A673 (cell line): ENCODE measurements at regions not wholly inside any gene's neighbourhood (a gene's known extent, or its start where the extent isn't known, plus 50 kb on each side); places are given as distances from the start of the nearest gene placed in this dataset.

ENCODE experiments used
- BruUV-seq: library from RNA; stranded (reverse); fragments of 400-500 nt; replicated peaks from 2 replicates; lab custom pipeline; 2021; lab: Mats Ljungman, UMichigan
- CTCF ChIA-PET: fragments of 300-600 bp; sonication (Branson Sonifier 250); formaldehyde crosslinking; loops from one replicate; lab custom pipeline; 2022; ENCODE audit warnings: antibody characterized with exemption; lab: Charles Lee
- POLR2A ChIA-PET: fragments of 300-600 bp; sonication (Branson Sonifier 250); formaldehyde crosslinking; loops from one replicate; lab custom pipeline; 2022; ENCODE audit warnings: antibody characterized with exemption; ENCODE audit not compliant: low non-redundant PET; lab: Charles Lee
- DNase-seq: peaks from one replicate; pipeline ENCODE4 v3.0.0-alpha.2; 2015; ENCODE audit warnings: low spot score
- H3K27ac ChIP-seq: fragments of 200-600 bp; sonication (generic); 2 replicates; pipeline ENCODE4 v1.5.1; 2016; ENCODE audit warnings: mixed run types, low read depth, mild to moderate bottlenecking, mixed read lengths, antibody characterized with exemption, low read length; ENCODE audit not compliant: poor library complexity, severe bottlenecking
- H3K27me3 ChIP-seq: fragments of 200-600 bp; sonication (generic); replicated peaks from 2 replicates; pipeline ENCODE4 v1.6.1; 2017; ENCODE audit warnings: mixed run types, low read depth, mild to moderate bottlenecking, mixed read lengths, antibody characterized with exemption, low read length; ENCODE audit not compliant: insufficient read depth, poor library complexity
- H3K36me3 ChIP-seq: fragments of 200-600 bp; sonication (generic); 2 replicates; pipeline ENCODE4 v1.6.1; 2016; ENCODE audit warnings: mixed run types, mild to moderate bottlenecking, mixed read lengths, antibody characterized with exemption, low read length; ENCODE audit not compliant: insufficient read depth, poor library complexity, severe bottlenecking
- H3K4me1 ChIP-seq: fragments of 200-600 bp; sonication (generic); 2 replicates; pipeline ENCODE4 v1.6.1; 2017; ENCODE audit warnings: mixed run types, mild to moderate bottlenecking, mixed read lengths, antibody characterized with exemption, low read length; ENCODE audit not compliant: insufficient read depth, poor library complexity, severe bottlenecking
- H3K4me3 ChIP-seq: fragments of 200-600 bp; sonication (generic); 2 replicates; pipeline ENCODE4 v1.5.1; 2016; ENCODE audit warnings: low read depth, mixed run types, mild to moderate bottlenecking, mixed read lengths, low read length; ENCODE audit not compliant: poor library complexity, severe bottlenecking
- H3K9me3 ChIP-seq: fragments of 200-600 bp; sonication (generic); 2 replicates; pipeline ENCODE4 v1.6.1; 2016; ENCODE audit warnings: mixed run types, low read depth, mild to moderate bottlenecking, mixed read lengths, antibody characterized with exemption, low read length; ENCODE audit not compliant: poor library complexity, severe bottlenecking
- EZH2 ChIP-seq: fragments of 200-600 bp; sonication (generic); IDR thresholded peaks from 2 replicates; pipeline ENCODE4 v1.6.1; 2017; ENCODE audit warnings: borderline replicate concordance, low read depth, mild to moderate bottlenecking, mixed read lengths, antibody characterized with exemption, low read length; ENCODE audit not compliant: poor library complexity, severe bottlenecking
- intact Hi-C: fragments of 100-400 bp; cut with micrococcal nuclease; formaldehyde crosslinking; loops from one replicate; pipeline ENCODE4 v1.10.0; 2022; ENCODE audit not compliant: unreplicated experiment
- TF ChIP-seq, protein P1 (sequence below): fragments of 300-800, 200-600 bp; sonication (generic); conservative IDR thresholded peaks from 2 replicates; pipeline ENCODE4 v1.5.1; 2017; ENCODE audit warnings: low read depth, mild to moderate bottlenecking, antibody characterized with exemption, low read length, moderate library complexity, mixed read lengths

DNA sequence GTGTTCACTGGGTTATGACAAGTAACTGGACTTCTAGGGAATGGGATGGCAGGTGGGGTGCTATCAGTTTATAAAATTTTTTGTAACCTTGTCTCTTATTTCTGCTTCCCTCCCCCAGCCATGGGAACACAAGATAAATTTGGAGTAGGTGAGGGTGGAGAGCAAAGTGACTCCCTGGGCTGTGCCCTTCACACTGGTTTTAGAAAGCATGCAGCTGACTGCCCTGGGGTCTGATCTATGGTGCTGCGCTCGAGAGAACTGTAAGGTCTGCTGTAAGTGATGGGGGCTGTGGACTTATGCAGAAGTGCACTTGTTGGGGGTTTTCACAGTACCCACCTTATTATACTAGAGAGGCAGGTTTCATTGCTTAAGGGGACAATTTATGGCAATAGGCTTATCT, 247.7 kb upstream of the DMRT1 start:
- H3K4me1 ChIP-seq = no peaks in the 10 kb centered on the region
- no peak for DNase-seq
- no peaks in the 10 kb centered on the region for H3K9me3 ChIP-seq
- intact Hi-C loops = no loop called here
- no peak overlapping the region for H3K4me3 ChIP-seq
- no peaks in the 10 kb centered on the region for H3K36me3 ChIP-seq
- TF ChIP-seq, protein P1, sequence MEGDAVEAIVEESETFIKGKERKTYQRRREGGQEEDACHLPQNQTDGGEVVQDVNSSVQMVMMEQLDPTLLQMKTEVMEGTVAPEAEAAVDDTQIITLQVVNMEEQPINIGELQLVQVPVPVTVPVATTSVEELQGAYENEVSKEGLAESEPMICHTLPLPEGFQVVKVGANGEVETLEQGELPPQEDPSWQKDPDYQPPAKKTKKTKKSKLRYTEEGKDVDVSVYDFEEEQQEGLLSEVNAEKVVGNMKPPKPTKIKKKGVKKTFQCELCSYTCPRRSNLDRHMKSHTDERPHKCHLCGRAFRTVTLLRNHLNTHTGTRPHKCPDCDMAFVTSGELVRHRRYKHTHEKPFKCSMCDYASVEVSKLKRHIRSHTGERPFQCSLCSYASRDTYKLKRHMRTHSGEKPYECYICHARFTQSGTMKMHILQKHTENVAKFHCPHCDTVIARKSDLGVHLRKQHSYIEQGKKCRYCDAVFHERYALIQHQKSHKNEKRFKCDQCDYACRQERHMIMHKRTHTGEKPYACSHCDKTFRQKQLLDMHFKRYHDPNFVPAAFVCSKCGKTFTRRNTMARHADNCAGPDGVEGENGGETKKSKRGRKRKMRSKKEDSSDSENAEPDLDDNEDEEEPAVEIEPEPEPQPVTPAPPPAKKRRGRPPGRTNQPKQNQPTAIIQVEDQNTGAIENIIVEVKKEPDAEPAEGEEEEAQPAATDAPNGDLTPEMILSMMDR = no peak
- no peak for TF ChIP-seq EZH2
- no peak overlapping the region for H3K27ac ChIP-seq
- CTCF ChIA-PET = no interaction called here
- BruUV-seq = no TSS peak
- POLR2A ChIA-PET = no interaction called here
- H3K27me3 ChIP-seq = peaks cover 46% of the 10 kb centered on the region

DNA sequence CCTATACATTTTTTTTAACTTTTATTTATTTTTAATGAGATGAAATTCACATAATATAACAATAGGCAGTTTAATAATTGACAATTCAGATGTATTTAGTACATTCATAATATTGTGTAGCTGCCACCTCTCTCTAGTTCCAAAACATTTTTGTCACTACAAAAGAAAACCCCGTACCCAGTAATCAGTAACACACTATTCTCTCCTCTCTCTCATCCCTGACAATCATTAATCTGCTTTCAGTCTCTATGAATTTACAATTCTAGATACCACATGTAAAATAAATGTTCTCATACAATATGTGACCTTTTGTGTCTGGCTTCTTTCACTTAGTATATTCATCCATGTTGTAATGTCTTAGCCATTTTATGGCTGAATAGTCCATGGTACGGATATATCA, 244.8 kb upstream of the DMRT1 start:
- Histone ChIP-seq H3K4me3 (no peak overlapping the region), H3K27ac (no peak overlapping the region), H3K4me1 (no peaks in the 10 kb centered on the region), H3K36me3 (no peaks in the 10 kb centered on the region), H3K27me3 (peaks cover 54% of the 10 kb centered on the region), H3K9me3 (no peaks in the 10 kb centered on the region)
- POLR2A ChIA-PET = no interaction called here
- no TSS peak for BruUV-seq
- intact Hi-C loops = no loop called here
- no peak for TF ChIP-seq EZH2
- TF ChIP-seq, protein P1 = no peak
- no peak for DNase-seq
- CTCF ChIA-PET = no interaction called here

DNA sequence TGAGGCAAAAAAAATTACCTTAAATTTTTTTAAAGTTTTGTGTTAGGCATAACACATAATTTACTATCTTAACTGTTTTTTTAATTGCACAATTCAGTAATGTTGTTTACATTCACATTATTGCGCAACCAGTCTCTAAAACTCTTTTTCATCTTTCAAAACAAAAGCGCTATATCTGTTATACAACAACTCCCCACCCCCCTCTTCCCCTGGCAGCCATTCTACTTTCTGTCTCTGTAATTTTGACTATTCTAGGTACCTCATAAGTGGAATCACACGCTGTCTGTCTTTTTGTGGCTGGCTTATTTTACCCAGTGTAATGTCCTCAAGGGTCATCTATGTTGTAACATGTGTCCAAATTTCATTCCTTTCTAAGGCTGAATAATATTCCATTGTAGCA, 241.5 kb upstream of the DMRT1 start:
- no peaks in the 10 kb centered on the region for H3K9me3 ChIP-seq
- TF ChIP-seq, protein P1 = no peak
- TF ChIP-seq EZH2 = no peak
- H3K4me3 ChIP-seq = no peak overlapping the region
- H3K4me1 ChIP-seq = no peaks in the 10 kb centered on the region
- H3K36me3 ChIP-seq = no peaks in the 10 kb centered on the region
- intact Hi-C loops = no loop called here
- BruUV-seq = no TSS peak
- no peak for DNase-seq
- ChIA-PET CTCF (no interaction called here), POLR2A (no interaction called here)
- H3K27me3 ChIP-seq = peaks cover 36% of the 10 kb centered on the region
- H3K27ac ChIP-seq = no peak overlapping the region
